Islet of Langerhans (tissue), 1 donor: ENCODE measurements at regions not wholly inside any gene's neighbourhood (a gene's known extent, or its start where the extent isn't known, plus 50 kb on each side); places are given as distances from the start of the nearest gene placed in this dataset.
"Not testable (repeated sequence)": the region's sequence is repeated elsewhere in the genome, so short reads cannot be mapped to it uniquely, and the experiment has no call there.

ENCODE experiments used
- FAIRE-seq: peaks from one replicate; lab custom pipeline; 2011; peaks lifted over from hg19 to GRCh38; lab: Jason Lieb, UNC

DNA sequence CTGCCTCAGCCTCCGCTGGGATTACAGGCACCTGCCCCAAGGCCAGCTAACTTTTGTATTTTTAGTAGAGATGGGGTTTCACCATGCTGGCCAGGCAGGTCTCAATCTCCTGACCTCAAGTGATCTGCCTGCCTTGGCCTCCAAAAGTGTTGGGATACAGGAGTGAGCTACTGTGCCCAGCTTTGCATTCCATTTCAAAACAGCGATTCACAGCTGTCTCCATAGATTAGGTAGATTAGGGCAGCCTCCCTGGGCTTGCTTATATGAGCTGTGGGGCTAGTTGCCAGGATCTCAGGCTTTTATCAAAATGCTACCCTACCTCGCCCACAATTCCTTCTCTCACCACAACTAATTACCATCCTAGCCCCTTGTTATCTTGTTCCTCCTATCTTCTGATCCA is 176.4 kb upstream of the ZKSCAN2 start:
- FAIRE-seq, result no peak

DNA sequence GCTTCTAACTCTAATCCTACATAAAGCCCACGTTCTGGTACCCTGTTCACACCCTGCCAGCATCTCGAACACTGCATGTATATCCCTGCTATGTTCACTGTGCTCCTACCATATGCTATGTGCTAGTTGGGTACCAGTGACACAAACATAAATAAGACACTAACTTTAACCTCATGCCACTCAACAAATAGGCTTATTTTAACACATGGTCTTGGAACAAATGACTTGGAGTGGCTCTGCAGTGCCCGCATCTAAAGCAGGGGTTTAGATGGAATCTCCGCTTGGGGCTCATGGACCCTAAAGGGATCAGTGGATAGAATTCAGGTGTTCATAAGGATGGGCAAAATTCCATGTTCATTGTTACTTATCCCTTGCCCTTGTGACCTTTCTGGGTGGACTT is 175.7 kb upstream of the ZKSCAN2 start:
- FAIRE-seq, result no peak

DNA sequence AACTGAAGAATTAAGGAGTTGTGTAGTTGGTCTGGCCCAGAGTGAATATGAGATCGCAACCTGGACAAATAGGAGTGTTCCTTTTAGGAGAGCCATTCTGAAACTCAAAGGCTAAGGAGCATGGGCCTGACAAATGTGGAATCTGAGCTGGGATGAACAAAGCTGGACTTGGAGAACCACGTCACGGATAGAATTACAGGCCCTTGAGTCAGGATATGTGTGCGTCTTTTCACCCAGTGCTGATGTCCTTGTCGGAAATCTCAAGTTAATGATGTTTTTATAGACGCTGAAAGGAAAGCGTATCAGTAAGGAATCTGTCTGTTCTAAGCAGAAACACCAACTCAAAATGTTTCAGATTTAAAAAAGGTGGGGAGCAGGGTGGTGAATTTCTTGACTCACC is 173.8 kb upstream of the ZKSCAN2 start:
- no peak for FAIRE-seq

DNA sequence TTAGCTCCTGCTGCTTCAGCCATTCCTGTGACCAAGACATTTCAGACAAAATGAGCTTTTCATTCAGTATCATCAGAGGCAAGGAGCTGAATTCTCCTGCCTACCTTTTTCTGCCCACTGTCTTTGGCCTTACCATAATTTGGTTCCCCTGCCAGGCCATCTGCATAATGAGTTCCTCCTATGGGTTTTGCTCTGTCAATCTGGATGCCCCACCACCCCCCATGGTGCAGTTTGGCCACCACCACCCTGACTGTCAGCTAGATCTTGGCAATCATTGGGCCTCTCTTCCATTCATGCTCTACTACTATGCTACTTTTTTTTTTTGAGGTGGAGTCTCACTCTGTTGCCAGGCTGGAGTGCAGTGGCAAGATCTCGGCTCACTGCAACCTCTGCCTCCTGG is 169.2 kb upstream of the ZKSCAN2 start:
- FAIRE-seq, result no peak

DNA sequence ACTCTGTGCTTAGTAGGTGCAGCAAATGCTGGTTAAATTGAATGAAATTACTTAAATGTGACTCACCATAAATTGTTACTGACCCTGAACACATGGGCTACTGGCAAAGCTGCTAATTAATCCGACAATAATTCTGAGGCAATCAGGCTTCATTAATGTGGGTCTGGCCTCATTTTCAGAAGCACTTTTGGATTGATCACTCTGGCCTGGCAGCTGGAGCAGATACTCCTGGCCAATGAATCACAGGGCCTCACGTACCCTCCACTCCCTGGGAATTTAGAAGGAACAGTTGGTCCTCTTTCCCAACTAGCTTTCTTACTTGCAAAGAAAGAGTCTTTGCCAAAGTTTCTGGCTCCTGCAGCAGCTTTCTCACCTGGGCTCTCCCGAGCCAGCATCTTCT is 162.0 kb upstream of the ZKSCAN2 start:
- no peak for FAIRE-seq

DNA sequence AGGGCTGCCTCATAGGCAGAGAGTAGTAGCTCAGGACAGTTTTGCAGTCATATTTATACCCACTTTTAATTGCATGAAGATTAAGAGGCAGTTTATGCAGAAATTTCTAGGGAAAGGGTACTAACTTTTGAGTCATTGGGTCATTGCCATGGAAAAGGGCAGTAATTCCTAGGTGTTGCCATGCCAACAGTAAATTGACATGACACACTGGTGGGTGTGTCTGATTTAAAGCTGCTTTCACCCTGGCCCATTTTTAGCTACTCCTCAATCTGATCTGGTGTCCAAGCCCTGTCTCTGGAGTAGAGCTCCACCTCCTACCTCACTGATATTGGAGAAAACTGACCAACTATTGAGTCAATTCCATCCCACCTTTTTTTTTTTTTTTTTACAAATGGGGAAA is 161.5 kb upstream of the ZKSCAN2 start:
- FAIRE-seq, result no peak

DNA sequence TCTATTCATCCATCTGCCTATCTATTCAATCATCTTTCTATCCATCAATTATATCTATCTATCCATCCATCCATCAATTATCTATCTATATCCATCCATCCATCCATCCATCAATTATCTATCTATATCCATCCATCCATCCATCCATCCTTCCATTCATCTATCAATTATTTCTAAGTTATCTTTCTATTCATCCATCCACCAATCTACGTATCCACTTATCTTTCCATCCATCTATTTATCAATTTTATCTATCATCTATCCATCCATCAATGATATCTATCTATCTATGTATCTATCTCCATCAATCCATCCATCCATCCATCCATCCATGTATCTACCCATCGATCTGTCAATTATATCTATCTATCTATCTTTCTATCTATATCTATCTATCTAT is 158.4 kb upstream of the ZKSCAN2 start:
- FAIRE-seq, result no peak

DNA sequence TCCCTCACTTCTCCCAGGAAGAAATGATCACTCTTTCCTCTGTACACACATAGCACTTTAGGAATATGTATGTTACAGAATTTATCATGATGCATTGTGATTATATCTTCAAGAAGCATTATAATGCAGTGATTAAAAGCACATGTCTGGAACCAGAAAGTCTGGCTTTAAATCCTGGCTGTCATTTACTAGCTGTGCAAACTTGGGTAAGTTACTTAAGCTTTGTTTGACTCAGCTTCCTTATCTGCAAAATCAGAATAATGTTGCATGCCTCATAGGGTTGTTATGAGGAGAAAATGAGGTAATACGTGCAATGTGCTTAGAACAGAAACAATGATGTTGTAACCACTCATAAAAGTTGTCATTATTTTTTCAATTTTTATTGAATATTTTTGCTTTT is 156.3 kb upstream of the ZKSCAN2 start:
- FAIRE-seq, result no peak

DNA sequence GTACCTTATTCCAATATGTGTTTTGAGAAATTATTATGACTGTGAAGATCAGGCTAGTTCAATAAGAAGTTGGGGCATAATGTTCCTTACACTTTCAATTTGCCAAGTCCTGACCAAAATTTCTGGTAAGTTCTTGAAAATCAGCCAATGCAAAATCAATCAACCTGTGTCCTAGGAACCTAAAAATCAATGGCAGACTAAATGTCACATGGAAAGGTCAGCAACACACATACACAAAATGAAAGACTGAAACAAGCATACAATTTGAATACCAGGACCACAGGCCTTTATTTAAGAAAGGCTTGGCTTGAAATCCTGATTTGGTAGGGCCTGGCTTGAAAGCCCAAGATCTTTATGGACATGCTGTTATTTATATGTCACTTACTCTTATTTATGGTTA is 155.5 kb upstream of the ZKSCAN2 start:
- no peak for FAIRE-seq

DNA sequence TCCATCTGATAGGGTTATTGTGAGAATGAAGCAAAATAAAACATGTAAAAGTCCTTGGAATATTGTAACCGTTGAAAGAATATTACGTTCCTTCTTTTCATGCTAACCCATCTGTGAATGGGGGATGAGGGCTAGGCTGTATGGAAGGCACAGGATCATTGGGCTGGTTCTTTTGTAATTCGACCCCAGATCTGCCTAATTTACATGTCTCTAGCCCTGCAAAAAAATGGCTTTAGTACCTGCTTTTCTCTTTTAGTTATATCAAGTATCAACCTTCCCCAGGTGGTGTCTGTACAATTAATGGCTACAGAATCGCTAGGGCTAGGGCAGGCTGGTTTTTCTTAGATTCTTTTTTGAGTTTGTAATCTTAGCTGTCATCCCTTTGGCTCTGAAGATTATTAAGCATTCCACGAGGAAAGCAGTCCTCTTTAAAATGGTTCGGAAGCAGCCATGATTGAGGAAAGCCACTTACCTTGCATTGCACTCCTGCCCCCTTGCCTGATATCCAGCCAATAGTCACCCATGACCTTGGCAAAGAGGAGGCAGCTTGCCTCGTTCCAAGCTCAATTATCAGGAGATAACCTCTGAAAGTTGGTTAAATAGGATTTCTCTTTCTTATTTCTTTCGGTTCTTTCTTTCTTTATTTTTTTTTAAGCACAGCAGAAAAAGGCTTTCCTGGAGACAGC is 153.9 kb upstream of the ZKSCAN2 start:
- no peak for FAIRE-seq

DNA sequence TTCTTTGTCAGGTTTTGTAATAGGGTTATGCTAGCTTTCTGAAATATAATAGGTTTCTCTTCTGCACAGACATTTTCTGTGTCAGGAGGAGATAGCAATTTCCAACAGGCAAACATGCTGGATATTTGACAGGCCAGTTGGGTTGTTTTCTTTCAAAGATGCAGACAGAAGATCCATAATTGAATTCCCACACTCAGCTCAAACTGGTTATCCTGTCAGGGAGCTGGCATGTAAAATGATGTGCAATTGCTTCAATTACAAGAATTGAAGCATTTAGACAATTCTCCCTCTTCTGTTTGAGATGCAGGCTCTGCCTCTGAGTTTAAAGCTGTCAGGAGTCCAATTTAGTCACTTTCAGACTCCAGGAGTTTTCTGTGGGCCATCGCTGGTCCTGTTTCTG is 146.2 kb upstream of the ZKSCAN2 start:
- no peak for FAIRE-seq

DNA sequence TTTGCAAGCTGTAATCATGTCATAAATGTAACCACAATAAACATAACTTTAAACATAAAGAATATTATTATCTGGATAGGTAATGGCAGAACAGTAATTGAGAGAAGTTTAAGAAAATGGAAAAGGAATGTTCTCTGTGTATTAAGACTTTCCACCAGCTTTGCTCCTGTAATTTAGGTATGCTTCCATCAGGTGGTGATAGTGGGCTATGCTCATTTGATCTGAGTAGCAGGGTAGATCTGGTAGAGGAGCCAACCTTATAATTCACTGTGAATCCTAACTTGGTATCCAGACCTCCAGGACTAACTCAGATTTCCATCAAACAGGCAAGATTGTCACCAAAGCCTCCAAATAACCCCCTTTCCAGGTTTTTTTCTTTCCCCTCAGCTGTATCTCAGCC is 137.9 kb upstream of the ZKSCAN2 start:
- FAIRE-seq, result no peak

DNA sequence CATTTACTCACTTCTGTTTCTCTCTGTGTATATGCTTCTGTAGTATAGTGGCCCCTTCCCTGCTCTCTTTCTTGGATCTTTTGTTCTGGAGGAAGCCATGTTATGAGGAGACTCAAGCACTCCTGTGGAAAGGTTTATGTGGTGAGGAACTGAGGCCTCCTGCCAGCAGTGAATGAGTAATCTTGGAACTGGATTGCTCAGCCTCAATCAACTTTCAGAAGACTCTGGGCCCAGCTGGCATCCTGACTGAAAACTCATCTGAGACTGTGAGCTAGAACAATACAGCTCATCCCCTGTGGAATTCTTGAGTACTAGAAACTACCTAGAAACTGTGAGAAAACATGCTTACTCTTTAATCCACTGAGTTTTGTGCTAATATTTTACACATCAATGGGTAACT is 133.1 kb upstream of the ZKSCAN2 start:
- no peak for FAIRE-seq

DNA sequence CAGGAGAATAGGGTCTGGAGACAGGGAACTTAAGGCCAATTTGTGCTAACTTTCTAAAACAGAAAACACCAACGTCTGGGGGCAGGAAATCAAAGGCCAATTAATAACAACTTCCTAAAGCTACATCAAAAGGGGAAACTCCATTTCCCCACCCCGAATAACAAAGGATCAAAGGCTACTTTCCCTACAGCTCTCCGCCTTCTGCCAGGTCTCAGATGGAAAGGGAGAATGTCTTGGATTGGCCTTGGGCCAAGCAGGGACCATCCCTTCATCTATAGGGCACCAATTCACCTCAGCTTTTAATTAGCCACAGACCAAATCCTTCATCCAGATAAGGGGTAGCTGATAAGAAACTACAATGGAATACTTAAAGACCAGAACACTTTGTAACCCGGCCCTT is 116.9 kb upstream of the ZKSCAN2 start:
- FAIRE-seq, result no peak

DNA sequence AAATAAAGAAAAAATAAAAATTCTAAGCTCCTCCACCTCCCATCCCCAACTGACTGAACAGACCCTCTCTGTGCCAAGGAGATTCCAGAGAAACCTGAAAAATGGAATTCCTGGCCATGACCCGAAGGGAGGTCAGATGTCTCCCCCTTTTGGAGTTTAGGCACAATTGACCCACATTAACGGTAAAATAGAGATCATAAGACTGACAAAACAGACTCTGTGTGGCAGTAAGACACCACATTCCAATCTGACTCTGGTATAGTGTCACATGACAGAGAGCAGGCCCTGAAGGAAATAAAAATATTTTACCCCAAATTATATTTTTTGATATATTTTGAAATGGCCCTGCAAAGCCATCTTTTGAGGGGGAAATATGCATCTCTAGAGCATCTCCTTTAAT is 115.1 kb upstream of the ZKSCAN2 start:
- no peak for FAIRE-seq

DNA sequence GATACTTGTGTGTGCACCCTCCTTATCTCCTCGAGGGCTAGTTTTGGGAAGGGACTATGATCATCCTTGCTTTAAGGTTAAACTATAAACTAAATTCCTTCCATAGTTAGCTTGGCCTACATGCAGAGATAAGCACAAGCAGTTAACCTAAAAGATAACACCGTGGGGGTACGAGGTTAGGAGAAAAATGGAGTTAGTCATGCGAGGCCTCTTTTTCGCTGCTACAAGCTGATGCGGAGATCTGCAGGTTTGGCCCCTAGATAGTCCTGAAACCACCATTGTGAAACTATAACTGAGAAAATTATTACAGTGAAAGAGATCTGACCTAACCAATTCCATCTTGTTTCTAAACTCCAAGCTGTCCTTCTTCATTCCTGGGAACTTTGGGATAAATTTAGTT is 113.7 kb upstream of the ZKSCAN2 start:
- FAIRE-seq, result no peak

DNA sequence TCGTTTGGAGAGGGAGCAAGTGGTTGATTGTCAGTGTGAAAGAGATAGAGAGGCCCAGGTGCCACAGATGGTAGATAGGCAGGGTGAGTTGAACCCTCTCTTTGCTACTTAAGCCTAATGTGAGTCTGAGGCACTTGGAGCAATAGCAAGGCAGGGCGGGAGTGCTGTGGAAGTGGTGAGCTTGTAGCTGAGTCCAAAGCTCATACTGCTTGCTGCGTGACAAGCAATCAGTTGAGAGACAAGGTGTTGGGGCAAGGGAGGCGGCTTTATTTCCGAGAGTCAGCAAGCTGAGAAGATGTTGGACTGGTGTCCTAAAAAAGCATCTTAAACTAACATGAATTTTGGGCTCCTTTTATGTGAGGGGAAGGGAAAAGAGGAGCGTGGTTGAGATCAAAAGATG is 112.9 kb upstream of the ZKSCAN2 start:
- no peak for FAIRE-seq

DNA sequence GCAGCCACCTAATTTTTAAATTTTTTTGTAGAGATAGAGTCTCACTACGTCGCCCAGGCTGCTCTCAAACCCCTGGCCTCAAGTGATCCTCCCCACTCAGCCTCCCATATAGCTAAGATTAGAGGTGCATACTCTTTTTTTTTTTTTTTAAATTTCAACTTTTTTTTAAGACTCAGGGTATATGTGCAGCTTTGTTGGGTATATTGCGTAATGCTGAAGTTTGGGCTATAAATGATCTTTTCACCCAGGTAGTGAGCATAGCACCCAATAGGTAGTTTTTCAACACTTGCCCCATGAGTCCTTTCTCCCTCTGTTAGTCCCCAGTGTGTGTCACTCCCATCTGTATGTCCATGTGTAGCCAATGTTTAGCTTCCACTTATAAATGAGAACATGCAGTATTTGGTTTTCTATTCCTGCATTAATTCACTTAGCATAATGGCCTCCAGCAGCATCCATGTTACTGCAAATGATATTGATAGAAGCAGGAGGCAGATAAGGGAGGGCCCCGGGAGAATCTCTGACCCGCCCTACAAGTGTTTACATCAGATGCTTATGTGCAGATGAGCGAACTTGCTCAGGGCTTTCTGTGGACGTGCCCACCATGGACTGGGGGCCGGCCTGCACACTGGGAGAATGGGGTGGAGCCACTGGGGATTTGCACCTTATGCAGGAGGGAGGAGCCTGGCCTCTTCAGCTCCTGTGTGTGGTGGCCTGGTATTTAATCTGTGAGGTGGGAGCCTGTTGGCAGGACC is 110.3 kb upstream of the ZKSCAN2 start:
- no peak for FAIRE-seq

DNA sequence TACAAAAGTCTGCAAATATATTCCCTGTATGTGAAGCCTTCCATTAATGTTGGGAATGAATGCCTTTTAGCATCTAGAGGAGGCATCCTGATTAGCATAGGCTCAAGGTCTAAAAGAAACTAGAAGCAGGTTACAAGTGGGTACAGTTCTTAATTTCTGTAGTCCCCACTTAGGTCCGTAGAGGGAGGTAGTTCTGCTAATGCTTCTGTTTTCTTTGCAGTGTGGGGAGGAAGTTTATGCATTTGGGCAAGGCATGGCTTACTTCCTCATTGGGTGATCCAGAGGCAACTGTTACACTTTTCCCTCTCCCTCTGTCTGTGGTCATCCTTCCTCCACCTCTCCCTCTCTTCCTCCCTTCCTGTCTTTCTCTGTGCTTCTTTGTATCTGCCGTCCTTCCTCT is 108.4 kb upstream of the ZKSCAN2 start:
- FAIRE-seq, result no peak

DNA sequence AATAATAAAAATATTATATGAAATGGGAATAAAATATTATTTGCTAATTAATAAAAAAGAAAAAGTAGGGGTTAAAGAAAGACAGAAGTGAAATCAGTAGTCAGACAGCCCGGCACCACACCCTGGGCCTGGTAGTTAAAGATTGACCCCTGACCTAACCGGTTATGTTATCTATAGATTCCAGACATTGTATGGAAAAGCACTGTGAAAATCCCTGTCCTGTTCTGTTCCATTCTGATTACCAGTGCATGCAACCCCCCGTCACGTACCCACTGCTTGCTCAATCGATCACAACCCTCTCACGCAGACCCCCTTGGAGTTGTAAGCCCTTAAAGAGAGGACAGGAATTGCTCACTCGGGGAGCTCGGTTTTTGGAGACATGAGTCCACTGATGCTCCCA is 101.9 kb upstream of the ZKSCAN2 start:
- FAIRE-seq, result not testable (repeated sequence)

DNA sequence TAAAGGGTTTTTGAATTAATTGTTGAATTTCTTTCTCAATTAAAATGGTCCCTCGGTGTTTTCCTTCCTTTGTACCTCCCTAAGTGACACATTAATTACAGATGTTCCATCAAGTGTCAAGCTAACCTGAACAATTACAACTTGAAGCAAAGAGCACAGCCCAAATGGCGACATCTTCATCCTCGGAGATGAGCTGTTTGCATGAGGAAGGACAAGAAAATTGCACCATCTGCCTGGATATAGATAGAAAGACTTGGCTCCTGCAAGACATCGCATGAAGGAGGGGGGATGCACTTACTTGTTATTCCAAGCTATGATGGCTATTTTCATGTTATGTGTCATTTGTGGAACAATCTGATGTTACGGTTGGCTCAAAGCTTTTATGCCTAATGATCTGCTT is 86.4 kb upstream of the ZKSCAN2 start:
- no peak for FAIRE-seq

DNA sequence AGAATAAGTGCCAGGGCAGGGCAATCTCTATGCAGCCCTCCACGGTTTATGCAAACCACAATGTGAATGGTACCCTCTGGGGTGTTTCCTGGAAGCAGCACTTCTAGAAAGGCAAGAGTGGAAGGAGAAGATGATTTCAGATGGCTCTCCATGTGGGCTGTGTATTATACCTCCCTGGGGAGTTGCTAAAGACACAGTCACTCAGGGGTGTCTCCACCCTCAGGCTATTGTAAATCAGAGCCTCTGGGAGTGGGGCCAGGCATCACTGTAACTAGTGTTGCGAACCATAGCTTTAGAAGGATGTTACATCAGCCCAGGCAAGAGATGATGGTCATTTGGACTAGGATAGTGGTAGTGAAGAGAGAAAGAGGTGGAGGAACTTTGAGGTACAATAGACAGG is 83.3 kb upstream of the ZKSCAN2 start:
- no peak for FAIRE-seq

DNA sequence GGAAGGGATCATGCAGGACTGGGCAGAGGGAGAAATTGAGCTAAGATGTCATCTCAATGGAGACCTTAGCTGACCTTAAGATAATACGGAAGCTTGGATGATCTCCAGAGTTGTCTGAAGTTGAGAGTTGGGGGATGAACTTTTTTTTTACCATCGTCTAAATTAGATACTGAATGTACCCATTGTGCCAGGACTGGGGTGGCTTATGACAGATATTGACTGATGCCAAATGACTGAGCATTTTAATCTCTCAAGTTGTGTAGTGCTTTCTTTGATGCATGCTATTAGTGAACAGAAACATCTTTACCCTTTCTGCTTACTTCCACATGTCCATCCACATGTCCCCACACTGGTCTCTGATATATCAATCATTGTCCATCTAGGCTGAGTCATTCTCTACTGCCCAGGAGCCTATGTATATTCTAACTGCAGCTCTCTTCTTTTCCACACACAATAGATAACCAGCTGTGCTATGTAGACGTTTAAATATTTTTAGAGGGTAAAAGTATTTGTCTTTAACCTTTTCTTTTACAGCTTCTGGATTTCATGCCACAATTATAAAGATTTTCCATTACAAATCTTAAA is 60.2 kb upstream of the ZKSCAN2 start:
- FAIRE-seq, result no peak

DNA sequence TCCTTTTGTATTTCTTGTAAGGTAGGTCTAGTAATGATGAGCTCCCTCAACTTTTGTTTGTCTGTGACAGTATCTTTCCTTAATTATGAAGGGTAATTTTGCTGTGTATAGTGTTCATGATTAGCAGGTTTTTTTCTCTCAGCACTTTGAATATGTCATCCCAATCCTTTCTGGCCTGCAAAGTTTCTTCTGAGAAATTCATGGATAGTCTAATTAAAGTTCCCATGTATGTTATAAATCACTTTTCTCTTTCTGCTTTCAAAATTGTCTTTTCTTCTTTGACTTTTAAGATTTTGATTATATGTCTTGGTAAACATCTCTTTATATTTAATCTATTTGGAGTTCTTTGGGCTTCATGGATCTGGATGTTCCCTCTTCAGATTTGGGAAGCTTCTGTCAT is 54.3 kb upstream of the ZKSCAN2 start:
- no peak for FAIRE-seq
